DOHH2 (cell line): ENCODE measurements at regions not wholly inside any gene's neighbourhood (a gene's known extent, or its start where the extent isn't known, plus 50 kb on each side); places are given as distances from the start of the nearest gene placed in this dataset.

ENCODE experiments used
- CTCF ChIP-seq: fragments of 200-600 bp; sonication (generic); IDR thresholded peaks from one replicate; pipeline ENCODE4 v1.5.1; 2014; ENCODE audit warnings: antibody characterized with exemption, mild to moderate bottlenecking, low read depth, low read length; ENCODE audit not compliant: poor library complexity, severe bottlenecking
- EZH2phosphoT487 ChIP-seq: fragments of 200-600 bp; sonication (generic); IDR thresholded peaks from 2 replicates; pipeline ENCODE4 v1.6.1; 2017; ENCODE audit warnings: borderline replicate concordance, mild to moderate bottlenecking, antibody characterized with exemption, low read length, moderate library complexity, mixed read lengths

GRCh38 chr10:91017198-91017597 lies 96.3 kb upstream of the ANKRD1 start:
- TF ChIP-seq CTCF (no peak), EZH2phosphoT487 (no peak)
